Activated CD4-positive, alpha-beta T cell treated with anti-CD3 and anti-CD28 coated beads for 36 hours (primary cell): ENCODE measurements at regions not wholly inside any gene's neighbourhood (a gene's known extent, or its start where the extent isn't known, plus 50 kb on each side); places are given as distances from the start of the nearest gene placed in this dataset.

Experiments used
- ATAC-seq: fragments of 200-7000 bp; cut with Tn5 transposase; one replicate; pipeline ENCODE4 v1.10.0; 2021; ENCODE audit warnings: mild to moderate bottlenecking, moderate library complexity
- CTCF ChIA-PET: fragments of 350-600 bp; sonication (Branson Sonifier 250); formaldehyde crosslinking; loops from one replicate; lab custom pipeline; 2021; ENCODE audit warnings: antibody characterized with exemption; lab: Charles Lee
- POLR2A ChIA-PET: fragments of 350-600 bp; sonication (Branson Sonifier 250); formaldehyde crosslinking; loops from one replicate; lab custom pipeline; 2021; ENCODE audit warnings: antibody characterized with exemption, inconsistent platforms; lab: Charles Lee
- DNase-seq: peaks from one replicate; pipeline ENCODE4 v3.0.0-alpha.2; 2020
- H3K27ac Mint-ChIP-seq: one replicate; pipeline ENCODE4 v1.8.0; 2021; ENCODE audit warnings: mixed read lengths
- H3K27me3 Mint-ChIP-seq: one replicate; pipeline ENCODE4 v1.8.0; 2021; ENCODE audit warnings: mixed read lengths
- H3K36me3 Mint-ChIP-seq: one replicate; pipeline ENCODE4 v1.8.0; 2021; ENCODE audit warnings: low read depth, mixed read lengths
- H3K4me1 Mint-ChIP-seq: one replicate; pipeline ENCODE4 v1.8.0; 2021; ENCODE audit warnings: mixed read lengths
- H3K4me3 Mint-ChIP-seq: one replicate; pipeline ENCODE4 v1.8.0; 2021; ENCODE audit warnings: mild to moderate bottlenecking, moderate library complexity, mixed read lengths
- H3K9me3 Mint-ChIP-seq: one replicate; pipeline ENCODE4 v1.8.0; 2021; ENCODE audit warnings: low read depth, mixed read lengths
- intact Hi-C, 2 experiments: fragments of 100-400 bp; cut with DNase I in 1 of 2; cut with micrococcal nuclease in 1 of 2; formaldehyde crosslinking; loops; one replicate each; pipeline versions ENCODE4 v1.14.2 to v1.15.1; 2022 to 2024; cut with DNase I, micrococcal nuclease

GRCh38 chr10:130899856-130900255 is 411.7 kb downstream of the TCERG1L start:
- no peak overlapping the region for H3K27ac Mint-ChIP-seq
- ChIA-PET POLR2A (no interaction called here), CTCF (interaction anchor here (0.5 kb wide), 1 partner anchor 51 kb away, joined by 3 read pairs; no protein-coding TSS in a partner anchor)
- no peaks in the 10 kb centered on the region for H3K4me1 Mint-ChIP-seq
- no peaks in the 10 kb centered on the region for H3K36me3 Mint-ChIP-seq
- ATAC-seq: no peak
- H3K27me3 Mint-ChIP-seq: peaks cover 2% of the 10 kb centered on the region
- no peaks in the 10 kb centered on the region for H3K9me3 Mint-ChIP-seq
- no peak overlapping the region for H3K4me3 Mint-ChIP-seq
- no peak for DNase-seq
- intact Hi-C loops: no loop called here

- H3K36me3 Mint-ChIP-seq: no peaks in the 10 kb centered on the region
- ChIA-PET POLR2A (no interaction called here), CTCF (no interaction called here)
- peaks cover under 1% of the 10 kb centered on the region for H3K27me3 Mint-ChIP-seq
- H3K9me3 Mint-ChIP-seq: no peaks in the 10 kb centered on the region
- DNase-seq (no peak), ATAC-seq (no peak)
- intact Hi-C loops: no loop called here
- H3K4me1 Mint-ChIP-seq: no peaks in the 10 kb centered on the region
- H3K27ac Mint-ChIP-seq: no peak overlapping the region
- no peak overlapping the region for H3K4me3 Mint-ChIP-seq
These were observed 410.9 kb downstream of the TCERG1L start for GRCh38 chr10:130900441-130901160.

GRCh38 chr10:130901311-130902165 is 410.0 kb downstream of the TCERG1L start:
- ChIA-PET POLR2A (no interaction called here), CTCF (no interaction called here)
- Mint-ChIP-seq H3K36me3 (no peaks in the 10 kb centered on the region), H3K4me3 (no peak overlapping the region), H3K4me1 (no peaks in the 10 kb centered on the region), H3K9me3 (no peaks in the 10 kb centered on the region), H3K27me3 (no peaks in the 10 kb centered on the region), H3K27ac (no peak overlapping the region)
- intact Hi-C loops: no loop called here
- ATAC-seq: no peak
- DNase-seq: no peak

- Mint-ChIP-seq H3K9me3 (no peaks in the 10 kb centered on the region), H3K27ac (no peak overlapping the region), H3K27me3 (no peaks in the 10 kb centered on the region), H3K4me1 (no peaks in the 10 kb centered on the region), H3K36me3 (no peaks in the 10 kb centered on the region), H3K4me3 (no peak overlapping the region)
- DNase-seq (no peak), ATAC-seq (no peak)
- CTCF ChIA-PET: no interaction called here
- POLR2A ChIA-PET: no interaction called here
- intact Hi-C loops: no loop called here
These were observed 409.1 kb downstream of the TCERG1L start for GRCh38 chr10:130902471-130902870.

GRCh38 chr10:130902929-130903328 is 408.6 kb downstream of the TCERG1L start:
- DNase-seq (no peak), ATAC-seq (no peak)
- no peaks in the 10 kb centered on the region for H3K9me3 Mint-ChIP-seq
- POLR2A ChIA-PET: no interaction called here
- no peaks in the 10 kb centered on the region for H3K27me3 Mint-ChIP-seq
- no peak overlapping the region for H3K27ac Mint-ChIP-seq
- no peak overlapping the region for H3K4me3 Mint-ChIP-seq
- H3K4me1 Mint-ChIP-seq: no peaks in the 10 kb centered on the region
- CTCF ChIA-PET: no interaction called here
- intact Hi-C loops: no loop called here
- H3K36me3 Mint-ChIP-seq: no peaks in the 10 kb centered on the region

GRCh38 chr10:130904676-130905075 is 406.8 kb downstream of the TCERG1L start:
- Mint-ChIP-seq H3K27ac (no peak overlapping the region), H3K9me3 (no peaks in the 10 kb centered on the region), H3K36me3 (no peaks in the 10 kb centered on the region), H3K27me3 (no peaks in the 10 kb centered on the region), H3K4me3 (no peak overlapping the region), H3K4me1 (no peaks in the 10 kb centered on the region)
- POLR2A ChIA-PET: no interaction called here
- CTCF ChIA-PET: no interaction called here
- DNase-seq: no peak
- intact Hi-C loops: no loop called here
- ATAC-seq: no peak

- POLR2A ChIA-PET: no interaction called here
- no peaks in the 10 kb centered on the region for H3K27me3 Mint-ChIP-seq
- no peaks in the 10 kb centered on the region for H3K36me3 Mint-ChIP-seq
- no peak for ATAC-seq
- CTCF ChIA-PET: no interaction called here
- no peaks in the 10 kb centered on the region for H3K4me1 Mint-ChIP-seq
- no peak overlapping the region for H3K27ac Mint-ChIP-seq
- intact Hi-C loops: no loop called here
- H3K9me3 Mint-ChIP-seq: no peaks in the 10 kb centered on the region
- DNase-seq: no peak
- H3K4me3 Mint-ChIP-seq: no peak overlapping the region
These were observed 406.1 kb downstream of the TCERG1L start for GRCh38 chr10:130905386-130905785.

- Mint-ChIP-seq H3K27ac (no peak overlapping the region), H3K36me3 (no peaks in the 10 kb centered on the region), H3K4me1 (no peaks in the 10 kb centered on the region), H3K27me3 (no peaks in the 10 kb centered on the region), H3K4me3 (no peak overlapping the region), H3K9me3 (no peaks in the 10 kb centered on the region)
- DNase-seq (no peak), ATAC-seq (no peak)
- CTCF ChIA-PET: no interaction called here
- POLR2A ChIA-PET: no interaction called here
- intact Hi-C loops: no loop called here
These were observed 405.6 kb downstream of the TCERG1L start for GRCh38 chr10:130905921-130906320.

- DNase-seq: no peak
- intact Hi-C loops: no loop called here
- Mint-ChIP-seq H3K4me3 (no peak overlapping the region), H3K36me3 (no peaks in the 10 kb centered on the region), H3K9me3 (peaks cover 10% of the 10 kb centered on the region), H3K4me1 (no peaks in the 10 kb centered on the region), H3K27ac (no peak overlapping the region), H3K27me3 (no peaks in the 10 kb centered on the region)
- no peak for ATAC-seq
- CTCF ChIA-PET: no interaction called here
- POLR2A ChIA-PET: no interaction called here
These were observed 400.7 kb downstream of the TCERG1L start for GRCh38 chr10:130910848-130911247.

- POLR2A ChIA-PET: no interaction called here
- no peak overlapping the region for H3K4me3 Mint-ChIP-seq
These were observed 397.7 kb downstream of the TCERG1L start for GRCh38 chr10:130913844-130914243.

GRCh38 chr10:130914367-130914766 is 397.2 kb downstream of the TCERG1L start:
- no peak for ATAC-seq
- DNase-seq: no peak
- intact Hi-C loops: no loop called here
- CTCF ChIA-PET: no interaction called here
- Mint-ChIP-seq H3K9me3 (peaks cover 10% of the 10 kb centered on the region), H3K27me3 (no peaks in the 10 kb centered on the region), H3K36me3 (no peaks in the 10 kb centered on the region), H3K4me3 (no peak overlapping the region), H3K27ac (no peak overlapping the region), H3K4me1 (no peaks in the 10 kb centered on the region)
- POLR2A ChIA-PET: no interaction called here

More at GRCh38 chr10:130913844-130914243, 397.7 kb downstream of the TCERG1L start:
- DNase-seq (no peak), ATAC-seq (no peak)
- Mint-ChIP-seq H3K9me3 (peaks cover 10% of the 10 kb centered on the region), H3K27ac (no peak overlapping the region), H3K4me1 (no peaks in the 10 kb centered on the region), H3K36me3 (no peaks in the 10 kb centered on the region), H3K27me3 (no peaks in the 10 kb centered on the region)
- CTCF ChIA-PET: no interaction called here
- intact Hi-C loops: no loop called here

- no peaks in the 10 kb centered on the region for H3K36me3 Mint-ChIP-seq
- POLR2A ChIA-PET: no interaction called here
- H3K4me3 Mint-ChIP-seq: no peak overlapping the region
- H3K27ac Mint-ChIP-seq: no peak overlapping the region
- H3K9me3 Mint-ChIP-seq: peaks cover 10% of the 10 kb centered on the region
- intact Hi-C loops: no loop called here
- no peaks in the 10 kb centered on the region for H3K27me3 Mint-ChIP-seq
- CTCF ChIA-PET: no interaction called here
- ATAC-seq (no peak), DNase-seq (no peak)
- no peaks in the 10 kb centered on the region for H3K4me1 Mint-ChIP-seq
These were observed 396.5 kb downstream of the TCERG1L start for GRCh38 chr10:130915065-130915464.
